ENCODE measurements at regions not wholly inside any gene's neighbourhood (a gene's known extent, or its start where the extent isn't known, plus 50 kb on each side); places are given as distances from the start of the nearest gene placed in this dataset.

DNA sequence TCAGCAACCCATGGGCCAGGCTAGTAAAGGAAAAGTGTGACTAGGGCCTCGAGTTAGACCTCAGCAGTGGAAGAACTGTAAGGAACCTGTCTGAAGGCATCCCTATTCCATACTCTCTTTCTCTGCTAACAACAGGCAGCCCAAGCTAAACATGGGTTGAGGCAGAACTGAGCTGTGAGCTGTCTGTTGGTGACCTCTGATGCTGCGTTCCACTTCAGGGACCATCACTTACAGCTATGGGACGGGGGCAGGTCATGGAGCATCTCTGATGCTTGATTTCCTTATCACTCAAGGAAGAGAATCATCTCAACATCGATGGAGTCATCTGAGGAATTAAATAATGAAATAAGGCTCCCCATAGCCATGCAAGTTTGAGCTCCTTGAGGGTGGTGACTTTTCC is 174.8 kb downstream of the ACTL7B start:
- no peaks in the 10 kb centered on the region for H3K4me1 ChIP-seq (replicated peaks in 1 of 2)
- 68 to 93% (median 85%) methylated on average over 4 of the region's 4 CpGs for WGBS, 4 donors
- no peak overlapping the region for H3K27ac ChIP-seq
- intact Hi-C loops (cut with DNase I): no loop called here
- TF ChIP-seq, protein P1, sequence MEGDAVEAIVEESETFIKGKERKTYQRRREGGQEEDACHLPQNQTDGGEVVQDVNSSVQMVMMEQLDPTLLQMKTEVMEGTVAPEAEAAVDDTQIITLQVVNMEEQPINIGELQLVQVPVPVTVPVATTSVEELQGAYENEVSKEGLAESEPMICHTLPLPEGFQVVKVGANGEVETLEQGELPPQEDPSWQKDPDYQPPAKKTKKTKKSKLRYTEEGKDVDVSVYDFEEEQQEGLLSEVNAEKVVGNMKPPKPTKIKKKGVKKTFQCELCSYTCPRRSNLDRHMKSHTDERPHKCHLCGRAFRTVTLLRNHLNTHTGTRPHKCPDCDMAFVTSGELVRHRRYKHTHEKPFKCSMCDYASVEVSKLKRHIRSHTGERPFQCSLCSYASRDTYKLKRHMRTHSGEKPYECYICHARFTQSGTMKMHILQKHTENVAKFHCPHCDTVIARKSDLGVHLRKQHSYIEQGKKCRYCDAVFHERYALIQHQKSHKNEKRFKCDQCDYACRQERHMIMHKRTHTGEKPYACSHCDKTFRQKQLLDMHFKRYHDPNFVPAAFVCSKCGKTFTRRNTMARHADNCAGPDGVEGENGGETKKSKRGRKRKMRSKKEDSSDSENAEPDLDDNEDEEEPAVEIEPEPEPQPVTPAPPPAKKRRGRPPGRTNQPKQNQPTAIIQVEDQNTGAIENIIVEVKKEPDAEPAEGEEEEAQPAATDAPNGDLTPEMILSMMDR (IDR thresholded peaks at IDR 0.05): no peak
- no peak for TF ChIP-seq POLR2A (IDR thresholded peaks at IDR 0.05)
- no peak for DNase-seq
- no peaks in the 10 kb centered on the region for H3K27me3 ChIP-seq
- no peaks in the 10 kb centered on the region for H3K36me3 ChIP-seq (replicated peaks in 1 of 2)
- H3K9me3 ChIP-seq (replicated peaks in 1 of 3): no peaks in the 10 kb centered on the region
- no peak overlapping the region for H3K4me3 ChIP-seq

DNA sequence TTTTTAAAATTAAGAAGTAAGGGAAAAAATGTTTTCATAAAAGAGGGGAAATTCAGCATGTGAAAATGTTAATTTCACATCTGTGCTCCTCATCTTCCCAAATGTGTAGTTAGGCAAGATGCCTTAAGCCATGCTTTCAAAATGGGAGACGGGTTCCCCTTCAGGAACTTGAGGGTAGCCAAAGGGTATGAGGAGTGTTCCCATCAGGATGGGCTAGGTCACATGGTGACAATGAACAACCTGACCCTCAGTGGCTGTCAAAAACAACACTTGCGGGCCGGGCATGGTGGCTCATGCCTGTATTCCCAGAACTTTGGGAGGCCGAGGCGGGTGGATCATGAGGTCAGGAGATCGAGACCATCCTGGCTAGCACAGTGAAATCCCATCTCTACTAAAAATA is 178.0 kb downstream of the ACTL7B start:
- 87 to 99% (median 93%) methylated on average over 3 to 6 of the region's 6 CpGs for WGBS, 4 donors
- no peak overlapping the region for H3K4me3 ChIP-seq
- H3K9me3 ChIP-seq (replicated peaks in 1 of 3): no peaks in the 10 kb centered on the region
- no peaks in the 10 kb centered on the region for H3K36me3 ChIP-seq (replicated peaks in 1 of 2)
- H3K27ac ChIP-seq: no peak overlapping the region
- H3K27me3 ChIP-seq: no peaks in the 10 kb centered on the region
- DNase-seq: no peak
- intact Hi-C loops (cut with DNase I): no loop called here
- no peaks in the 10 kb centered on the region for H3K4me1 ChIP-seq (replicated peaks in 1 of 2)
- TF ChIP-seq, protein P1 (IDR thresholded peaks at IDR 0.05): no peak
- TF ChIP-seq POLR2A (IDR thresholded peaks at IDR 0.05): no peak

DNA sequence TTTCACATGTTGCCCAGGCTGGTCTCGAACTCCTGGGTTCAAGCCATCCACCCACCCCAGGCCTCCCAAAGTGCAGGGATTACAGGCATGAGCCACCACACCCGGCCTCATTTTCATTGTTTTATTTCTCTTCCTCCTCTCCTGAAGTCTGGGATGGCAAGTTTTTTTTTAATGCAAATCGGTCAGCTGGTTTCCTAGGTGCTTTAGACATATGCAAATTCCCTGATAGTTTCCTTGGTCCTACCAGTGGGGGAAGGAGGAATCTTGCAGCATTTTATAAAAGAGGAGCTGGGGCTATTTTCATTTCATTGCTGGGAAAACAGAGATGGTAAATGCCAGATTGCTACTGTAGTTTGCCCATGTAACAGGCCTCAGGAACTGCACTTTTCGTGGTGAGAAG is 179.4 kb downstream of the ACTL7B start:
- no peaks in the 10 kb centered on the region for H3K4me1 ChIP-seq (replicated peaks in 1 of 2)
- no peaks in the 10 kb centered on the region for H3K27me3 ChIP-seq
- TF ChIP-seq POLR2A (IDR thresholded peaks at IDR 0.05): no peak
- TF ChIP-seq, protein P1 (IDR thresholded peaks at IDR 0.05): no peak
- H3K36me3 ChIP-seq (replicated peaks in 1 of 2): no peaks in the 10 kb centered on the region
- intact Hi-C loops (cut with DNase I): no loop called here
- 67 to 85% (median 81%) methylated on average over 4 of the region's 4 CpGs for WGBS, 4 donors
- DNase-seq: no peak
- H3K27ac ChIP-seq: no peak overlapping the region
- H3K4me3 ChIP-seq: no peak overlapping the region
- H3K9me3 ChIP-seq (replicated peaks in 1 of 3): no peaks in the 10 kb centered on the region

DNA sequence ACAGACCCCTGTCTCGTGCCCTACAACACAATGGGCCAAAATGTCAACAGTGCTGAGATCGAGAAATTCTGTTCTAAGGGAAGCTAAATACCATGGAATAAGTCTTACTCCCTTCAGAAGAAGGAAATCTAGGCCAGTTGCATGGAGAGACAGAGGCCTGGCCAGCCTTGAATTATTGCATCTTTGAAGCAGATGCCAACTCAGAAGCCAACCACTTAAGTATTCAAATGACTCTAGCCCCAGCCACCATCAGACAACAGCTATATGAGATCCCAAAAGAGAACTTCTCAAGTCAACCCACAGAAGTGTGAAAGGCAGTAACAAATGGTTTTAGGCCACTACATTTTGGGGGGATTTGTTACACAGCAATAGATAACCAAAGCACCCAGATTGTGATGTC is 180.1 kb downstream of the ACTL7B start:
- no peak overlapping the region for H3K27ac ChIP-seq
- intact Hi-C loops (cut with DNase I): no loop called here
- H3K36me3 ChIP-seq (replicated peaks in 1 of 2): no peaks in the 10 kb centered on the region
- no peaks in the 10 kb centered on the region for H3K9me3 ChIP-seq (replicated peaks in 1 of 3)
- no peaks in the 10 kb centered on the region for H3K27me3 ChIP-seq
- 89 to 95% (median 90%) methylated on average over 2 of the region's 2 CpGs for WGBS, 4 donors
- H3K4me3 ChIP-seq: no peak overlapping the region
- H3K4me1 ChIP-seq (replicated peaks in 1 of 2): no peaks in the 10 kb centered on the region
- no peak for TF ChIP-seq POLR2A (IDR thresholded peaks at IDR 0.05)
- TF ChIP-seq, protein P1 (IDR thresholded peaks at IDR 0.05): no peak
- DNase-seq: no peak

Measured in adrenal gland (tissue), 9 donors.